Astrocyte (in vitro differentiated cells and primary cell): ENCODE measurements at regions not wholly inside any gene's neighbourhood (a gene's known extent, or its start where the extent isn't known, plus 50 kb on each side); places are given as distances from the start of the nearest gene placed in this dataset.
A peak's percentile ranks its signal among the peaks of the same experiment; 100 is the strongest.

Experiments
- DNase-seq: peaks from one replicate; pipeline ENCODE4 v3.0.0-alpha.2; 2010; ENCODE audit warnings: low read depth
- FAIRE-seq: peaks from 2 replicates; lab custom pipeline; 2011; peaks lifted over from hg19 to GRCh38; lab: Jason Lieb, UNC
- H2AFZ ChIP-seq: 2 replicates; pipeline ENCODE4 v1.6.0; 2012; ENCODE audit warnings: low read depth, low read length, inconsistent platforms
- H3K27ac ChIP-seq: 2 replicates; pipeline ENCODE4 v1.5.1; 2011; ENCODE audit warnings: low read depth, low read length, inconsistent platforms
- H3K27me3 ChIP-seq: 2 replicates; pipeline ENCODE4 v1.6.0; 2011; ENCODE audit warnings: low read length, inconsistent platforms; ENCODE audit not compliant: insufficient read depth
- H3K36me3 ChIP-seq: 2 replicates; pipeline ENCODE4 v1.5.1; 2011; ENCODE audit warnings: low read length, inconsistent platforms; ENCODE audit not compliant: insufficient read depth
- H3K4me1 ChIP-seq: 2 replicates; pipeline ENCODE4 v1.5.1; 2011; ENCODE audit warnings: low read length, inconsistent platforms; ENCODE audit not compliant: insufficient read depth
- H3K4me2 ChIP-seq: 2 replicates; pipeline ENCODE4 v1.6.0; 2012; ENCODE audit warnings: low read length, inconsistent platforms
- H3K4me3 ChIP-seq: 2 replicates; pipeline ENCODE4 v1.5.1; 2011; ENCODE audit warnings: low read depth, mild to moderate bottlenecking, low read length, inconsistent platforms; ENCODE audit not compliant: insufficient read depth
- H3K79me2 ChIP-seq: 2 replicates; pipeline ENCODE4 v1.6.0; 2012; ENCODE audit warnings: mild to moderate bottlenecking, low read length, inconsistent platforms; ENCODE audit not compliant: insufficient read depth
- H3K9ac ChIP-seq: 2 replicates; pipeline ENCODE4 v1.6.0; 2012; ENCODE audit warnings: mild to moderate bottlenecking, low read length, inconsistent platforms
- H3K9me3 ChIP-seq: 2 replicates; pipeline ENCODE4 v1.5.1; 2012; ENCODE audit warnings: low read depth, mild to moderate bottlenecking, low read length, inconsistent platforms; ENCODE audit not compliant: insufficient read depth
- H4K20me1 ChIP-seq: 2 replicates; pipeline ENCODE4 v1.6.0; 2012; ENCODE audit warnings: low read length, inconsistent platforms; ENCODE audit not compliant: insufficient read depth
- H3K27ac Mint-ChIP-seq: one replicate; pipeline ENCODE4 v1.8.0; 2021; ENCODE audit warnings: mild to moderate bottlenecking, mixed read lengths; ENCODE audit not compliant: unreplicated experiment
- H3K27me3 Mint-ChIP-seq: one replicate; pipeline ENCODE4 v1.8.0; 2021; ENCODE audit warnings: low read depth, mixed read lengths; ENCODE audit not compliant: unreplicated experiment
- H3K36me3 Mint-ChIP-seq: one replicate; pipeline ENCODE4 v1.8.0; 2021; ENCODE audit warnings: low read depth, mixed read lengths; ENCODE audit not compliant: unreplicated experiment
- H3K4me1 Mint-ChIP-seq: one replicate; pipeline ENCODE4 v1.8.0; 2021; ENCODE audit warnings: low read depth, mixed read lengths; ENCODE audit not compliant: unreplicated experiment
- H3K4me3 Mint-ChIP-seq: one replicate; pipeline ENCODE4 v1.8.0; 2021; ENCODE audit warnings: mild to moderate bottlenecking, moderate library complexity, mixed read lengths; ENCODE audit not compliant: unreplicated experiment
- H3K9me3 Mint-ChIP-seq: one replicate; pipeline ENCODE4 v1.8.0; 2021; ENCODE audit warnings: mild to moderate bottlenecking, mixed read lengths; ENCODE audit not compliant: unreplicated experiment
- EZH2 ChIP-seq: IDR thresholded peaks from 2 replicates; pipeline ENCODE4 v1.6.1; 2012; ENCODE audit warnings: mild to moderate bottlenecking, low read length, inconsistent platforms; ENCODE audit not compliant: insufficient read depth
- TF ChIP-seq, protein P1 (sequence below): IDR thresholded peaks from 2 replicates; pipeline ENCODE4 v1.5.1; 2011; ENCODE audit warnings: low read depth, mild to moderate bottlenecking, inconsistent platforms, low read length, moderate library complexity; ENCODE audit not compliant: insufficient read depth

DNA sequence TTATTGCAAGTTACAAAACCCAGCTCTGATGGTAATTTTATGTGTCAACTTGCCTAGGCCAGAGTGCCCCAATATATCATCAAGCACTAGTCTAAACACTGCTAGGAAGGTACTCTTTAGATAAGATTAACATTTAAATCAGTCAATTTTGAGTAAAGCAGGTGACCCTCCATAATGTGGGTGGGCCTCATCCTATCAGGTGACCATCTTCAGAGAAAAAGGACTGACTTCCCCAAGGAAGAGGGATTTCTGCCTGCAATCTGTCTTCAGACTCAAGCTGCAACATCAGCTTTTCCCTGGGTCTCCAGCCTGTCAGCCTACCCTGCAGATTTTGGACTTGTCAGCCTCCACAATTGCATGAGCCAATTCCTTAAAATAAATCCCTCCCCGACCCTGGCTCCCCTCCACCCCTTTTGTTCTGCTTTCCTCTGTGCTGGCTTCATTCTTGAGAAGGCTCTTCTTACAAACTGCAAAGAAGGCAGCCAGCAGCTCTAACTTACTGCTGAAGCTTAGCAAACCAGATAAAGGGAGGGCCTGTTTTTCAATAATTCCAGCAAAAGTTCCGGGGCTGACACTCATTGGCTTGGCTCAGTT lies 56.4 kb upstream of the RUNX3 start:
- no peaks in the 10 kb centered on the region for H3K36me3 ChIP-seq
- H3K9me3 Mint-ChIP-seq, result peaks cover 10% of the 10 kb centered on the region
- no peak overlapping the region for H3K9ac ChIP-seq
- no peak overlapping the region for H3K4me3 Mint-ChIP-seq
- no peak overlapping the region for H2AFZ ChIP-seq
- no peak overlapping the region for H3K27ac ChIP-seq
- peaks cover 17% of the 10 kb centered on the region for H3K27me3 ChIP-seq
- no peaks in the 10 kb centered on the region for H4K20me1 ChIP-seq
- DNase-seq, result no peak
- no peak overlapping the region for H3K4me2 ChIP-seq
- H3K79me2 ChIP-seq, result no peaks in the 10 kb centered on the region
- peaks cover 41% of the 10 kb centered on the region for H3K27me3 Mint-ChIP-seq
- H3K4me1 ChIP-seq, result no peaks in the 10 kb centered on the region
- H3K27ac Mint-ChIP-seq, result no peak overlapping the region
- FAIRE-seq, result no peak
- peaks cover 10% of the 10 kb centered on the region for H3K4me1 Mint-ChIP-seq
- no peaks in the 10 kb centered on the region for H3K9me3 ChIP-seq
- TF ChIP-seq, protein P1, sequence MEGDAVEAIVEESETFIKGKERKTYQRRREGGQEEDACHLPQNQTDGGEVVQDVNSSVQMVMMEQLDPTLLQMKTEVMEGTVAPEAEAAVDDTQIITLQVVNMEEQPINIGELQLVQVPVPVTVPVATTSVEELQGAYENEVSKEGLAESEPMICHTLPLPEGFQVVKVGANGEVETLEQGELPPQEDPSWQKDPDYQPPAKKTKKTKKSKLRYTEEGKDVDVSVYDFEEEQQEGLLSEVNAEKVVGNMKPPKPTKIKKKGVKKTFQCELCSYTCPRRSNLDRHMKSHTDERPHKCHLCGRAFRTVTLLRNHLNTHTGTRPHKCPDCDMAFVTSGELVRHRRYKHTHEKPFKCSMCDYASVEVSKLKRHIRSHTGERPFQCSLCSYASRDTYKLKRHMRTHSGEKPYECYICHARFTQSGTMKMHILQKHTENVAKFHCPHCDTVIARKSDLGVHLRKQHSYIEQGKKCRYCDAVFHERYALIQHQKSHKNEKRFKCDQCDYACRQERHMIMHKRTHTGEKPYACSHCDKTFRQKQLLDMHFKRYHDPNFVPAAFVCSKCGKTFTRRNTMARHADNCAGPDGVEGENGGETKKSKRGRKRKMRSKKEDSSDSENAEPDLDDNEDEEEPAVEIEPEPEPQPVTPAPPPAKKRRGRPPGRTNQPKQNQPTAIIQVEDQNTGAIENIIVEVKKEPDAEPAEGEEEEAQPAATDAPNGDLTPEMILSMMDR, result no peak
- TF ChIP-seq EZH2, result no peak
- H3K36me3 Mint-ChIP-seq, result peaks cover 2% of the 10 kb centered on the region
- no peak overlapping the region for H3K4me3 ChIP-seq

DNA sequence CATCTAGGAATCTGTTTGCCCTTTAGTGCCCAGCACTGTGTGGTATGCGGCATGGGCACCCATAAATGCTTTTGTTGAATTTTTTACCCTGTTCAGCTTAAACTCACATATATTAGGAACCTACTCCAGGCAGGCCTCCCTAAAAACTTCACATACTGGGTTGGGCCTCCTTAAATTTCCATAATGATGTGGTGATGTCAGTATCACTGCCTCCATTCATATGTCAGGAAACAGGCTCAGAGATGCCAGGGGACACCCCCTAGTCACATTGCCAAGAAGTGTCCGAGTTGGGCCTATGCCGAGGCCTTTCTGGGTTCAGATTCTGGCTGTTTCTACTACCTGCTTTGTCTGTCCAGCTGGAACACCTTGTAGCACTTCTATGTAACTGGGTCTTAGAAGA lies 55.7 kb upstream of the RUNX3 start:
- FAIRE-seq (no peak), DNase-seq (no peak)
- no peak overlapping the region for H3K4me3 ChIP-seq
- no peaks in the 10 kb centered on the region for H4K20me1 ChIP-seq
- Mint-ChIP-seq H3K4me3 (no peak overlapping the region), H3K36me3 (peaks cover 2% of the 10 kb centered on the region), H3K4me1 (peaks cover 10% of the 10 kb centered on the region), H3K27me3 (peaks cover 36% of the 10 kb centered on the region), H3K9me3 (peaks cover 10% of the 10 kb centered on the region), H3K27ac (no peak overlapping the region)
- no peaks in the 10 kb centered on the region for H3K9me3 ChIP-seq
- H3K9ac ChIP-seq, result no peak overlapping the region
- H2AFZ ChIP-seq, result no peak overlapping the region
- H3K27ac ChIP-seq, result no peak overlapping the region
- no peaks in the 10 kb centered on the region for H3K79me2 ChIP-seq
- no peaks in the 10 kb centered on the region for H3K4me1 ChIP-seq
- H3K4me2 ChIP-seq, result no peak overlapping the region
- H3K27me3 ChIP-seq, result peaks cover 12% of the 10 kb centered on the region
- no peaks in the 10 kb centered on the region for H3K36me3 ChIP-seq
- TF ChIP-seq, protein P1, result no peak
- no peak for TF ChIP-seq EZH2

DNA sequence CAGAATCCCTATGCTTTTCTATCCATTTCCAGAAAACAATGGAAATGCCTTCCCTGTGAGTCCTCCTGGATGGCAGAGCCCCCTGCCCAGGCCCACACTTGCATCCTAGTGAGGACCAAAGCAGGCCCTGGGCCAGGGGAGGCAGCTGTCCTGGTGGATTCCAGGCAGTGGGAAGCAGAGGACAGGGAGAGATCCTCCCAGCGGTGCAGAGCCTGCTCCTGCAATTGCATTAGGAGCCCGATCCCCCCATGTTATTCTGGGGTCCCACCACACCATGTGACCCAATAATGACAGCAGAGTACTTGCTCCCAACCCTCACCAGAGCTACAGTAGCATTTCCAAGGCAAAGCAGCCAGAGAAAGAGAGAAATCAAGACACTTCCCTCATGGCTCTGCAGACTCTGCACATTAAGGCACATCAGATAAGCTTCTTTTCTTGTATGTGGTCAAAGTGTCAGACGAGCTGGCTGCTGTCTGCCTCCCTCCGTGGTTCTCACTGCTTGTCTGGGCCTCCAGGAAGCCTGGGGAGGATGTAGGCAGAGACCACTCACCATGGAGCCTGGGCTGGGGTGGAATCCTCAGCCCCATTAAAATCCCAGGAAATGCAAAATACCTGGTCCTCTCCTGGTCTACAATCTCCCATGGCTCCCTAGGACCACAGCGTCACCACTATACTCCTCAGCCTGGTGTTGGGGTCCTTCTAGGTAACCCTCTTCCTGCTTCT lies 54.9 kb upstream of the RUNX3 start:
- no peak overlapping the region for H2AFZ ChIP-seq
- Mint-ChIP-seq H3K27me3 (peaks cover 31% of the 10 kb centered on the region), H3K36me3 (peaks cover 2% of the 10 kb centered on the region), H3K4me1 (peaks cover 10% of the 10 kb centered on the region), H3K4me3 (no peak overlapping the region), H3K27ac (peak overlapping the region; percentile 12), H3K9me3 (peaks cover 10% of the 10 kb centered on the region)
- no peaks in the 10 kb centered on the region for H3K36me3 ChIP-seq
- no peak overlapping the region for H3K4me2 ChIP-seq
- H3K4me3 ChIP-seq, result no peak overlapping the region
- TF ChIP-seq, protein P1, result no peak
- TF ChIP-seq EZH2, result no peak
- FAIRE-seq, result no peak
- no peak overlapping the region for H3K9ac ChIP-seq
- no peak for DNase-seq
- H3K4me1 ChIP-seq, result no peaks in the 10 kb centered on the region
- H3K27me3 ChIP-seq, result peaks cover 12% of the 10 kb centered on the region
- no peaks in the 10 kb centered on the region for H4K20me1 ChIP-seq
- no peaks in the 10 kb centered on the region for H3K79me2 ChIP-seq
- H3K27ac ChIP-seq, result no peak overlapping the region
- no peaks in the 10 kb centered on the region for H3K9me3 ChIP-seq
